ENCODE measurements at regions not wholly inside any gene's neighbourhood (a gene's known extent, or its start where the extent isn't known, plus 50 kb on each side); places are given as distances from the start of the nearest gene placed in this dataset.

- TF ChIP-seq CTCF (IDR thresholded peaks at IDR 0.05) (no peak), MAX (CRISPR knock-in tag; IDR thresholded peaks at IDR 0.05) (no peak), PRDM15 (CRISPR knock-in tag; IDR thresholded peaks at IDR 0.05) (no peak)
Observed at GRCh38 chr5:117497601-117498000, 923.0 kb upstream of the SEMA6A start.
